ENCODE measurements at regions not wholly inside any gene's neighbourhood (a gene's known extent, or its start where the extent isn't known, plus 50 kb on each side); places are given as distances from the start of the nearest gene placed in this dataset.

DNA sequence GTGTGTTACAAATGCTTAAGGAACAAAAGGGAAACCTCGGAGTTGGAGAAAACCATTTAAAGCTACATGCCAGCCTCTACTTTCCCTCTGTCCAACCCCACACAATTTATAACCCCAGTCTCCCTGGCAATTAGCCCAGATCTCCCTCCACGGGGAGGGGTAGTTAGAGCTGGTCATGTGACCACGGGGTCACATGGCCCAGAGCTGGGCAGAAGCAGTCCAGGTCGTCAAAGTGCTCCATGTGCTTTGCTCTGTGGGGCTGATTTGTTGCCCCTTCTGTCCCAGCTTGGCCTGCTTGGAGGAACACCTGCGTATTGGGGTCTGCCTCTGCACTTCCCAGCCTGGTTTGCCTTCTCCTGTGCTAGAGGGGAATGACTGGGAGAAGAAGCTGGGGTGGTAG, 219.1 kb downstream of the RBM19 start:
- Mint-ChIP-seq H3K36me3 (no peaks in the 10 kb centered on the region), H3K4me1 (no peaks in the 10 kb centered on the region), H3K9me3 (ENCODE audit: low read depth) (no peaks in the 10 kb centered on the region), H3K4me3 (no peak overlapping the region), H3K27me3 (peaks cover 23% of the 10 kb centered on the region), H3K27ac (no peak overlapping the region)
- DNase-seq (no peak), ATAC-seq (no peak)
- CTCF ChIA-PET: no interaction called here

GRCh38 chr12:113744802-113745395, 221.2 kb downstream of the RBM19 start:
- Mint-ChIP-seq H3K27ac (no peak overlapping the region), H3K36me3 (no peaks in the 10 kb centered on the region), H3K9me3 (ENCODE audit: low read depth) (no peaks in the 10 kb centered on the region), H3K4me1 (no peaks in the 10 kb centered on the region), H3K4me3 (no peak overlapping the region), H3K27me3 (peaks cover 23% of the 10 kb centered on the region)
- CTCF ChIA-PET: no interaction called here
- no peak for DNase-seq
- ATAC-seq: no peak

- H3K4me1 Mint-ChIP-seq: no peaks in the 10 kb centered on the region
- H3K4me3 Mint-ChIP-seq: no peak overlapping the region
- no peaks in the 10 kb centered on the region for H3K36me3 Mint-ChIP-seq
- peaks cover 21% of the 10 kb centered on the region for H3K27me3 Mint-ChIP-seq
- CTCF ChIA-PET: no interaction called here
- DNase-seq (no peak), ATAC-seq (no peak)
- H3K27ac Mint-ChIP-seq: no peak overlapping the region
- H3K9me3 Mint-ChIP-seq (ENCODE audit: low read depth): no peaks in the 10 kb centered on the region
Observed at GRCh38 chr12:113742801-113743200, 223.3 kb downstream of the RBM19 start.

GRCh38 chr12:113740699-113741098, 225.4 kb downstream of the RBM19 start:
- no peaks in the 10 kb centered on the region for H3K9me3 Mint-ChIP-seq (ENCODE audit: low read depth)
- no peak overlapping the region for H3K4me3 Mint-ChIP-seq
- no peaks in the 10 kb centered on the region for H3K36me3 Mint-ChIP-seq
- no peaks in the 10 kb centered on the region for H3K4me1 Mint-ChIP-seq
- CTCF ChIA-PET: no interaction called here
- H3K27ac Mint-ChIP-seq: no peak overlapping the region
- peaks cover 11% of the 10 kb centered on the region for H3K27me3 Mint-ChIP-seq
- DNase-seq (no peak), ATAC-seq (no peak)

- Mint-ChIP-seq H3K27ac (no peak overlapping the region), H3K4me1 (peaks cover 2% of the 10 kb centered on the region), H3K36me3 (no peaks in the 10 kb centered on the region), H3K9me3 (ENCODE audit: low read depth) (no peaks in the 10 kb centered on the region), H3K27me3 (peaks cover 15% of the 10 kb centered on the region), H3K4me3 (no peak overlapping the region)
- ATAC-seq (no peak), DNase-seq (no peak)
- CTCF ChIA-PET: no interaction called here
Observed at GRCh38 chr12:113735131-113735530, 231.0 kb downstream of the RBM19 start.

- Mint-ChIP-seq H3K9me3 (ENCODE audit: low read depth) (no peaks in the 10 kb centered on the region), H3K4me3 (no peak overlapping the region), H3K4me1 (peaks cover 2% of the 10 kb centered on the region), H3K27ac (no peak overlapping the region), H3K27me3 (peaks cover 15% of the 10 kb centered on the region), H3K36me3 (no peaks in the 10 kb centered on the region)
- CTCF ChIA-PET: no interaction called here
- DNase-seq: no peak
- no peak for ATAC-seq
Observed at GRCh38 chr12:113734503-113734902, 231.6 kb downstream of the RBM19 start.

DNA sequence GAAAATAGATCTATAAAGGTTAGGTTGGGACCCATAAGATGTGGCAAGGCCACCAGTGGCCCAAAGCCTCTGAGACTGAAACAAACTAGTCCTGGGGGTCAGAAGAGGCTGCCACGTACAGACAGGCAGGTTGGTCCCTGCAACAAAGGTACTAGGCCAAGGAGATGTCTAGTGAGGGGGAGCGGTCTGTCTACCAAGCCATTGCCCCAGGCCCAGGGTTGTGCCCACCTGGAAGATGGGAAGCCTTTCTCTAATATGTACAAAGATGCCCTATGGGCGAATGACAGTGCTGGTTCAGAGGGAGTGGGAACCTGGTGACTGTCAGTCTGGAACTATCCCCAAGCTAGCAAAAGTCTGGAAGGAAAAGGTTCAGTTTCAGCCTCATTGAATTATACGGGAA, 233.2 kb downstream of the RBM19 start:
- H3K9me3 Mint-ChIP-seq (ENCODE audit: low read depth): no peaks in the 10 kb centered on the region
- DNase-seq (no peak), ATAC-seq (no peak)
- H3K27me3 Mint-ChIP-seq: peaks cover 10% of the 10 kb centered on the region
- CTCF ChIA-PET: no interaction called here
- no peak overlapping the region for H3K4me3 Mint-ChIP-seq
- peaks cover 2% of the 10 kb centered on the region for H3K4me1 Mint-ChIP-seq
- no peak overlapping the region for H3K27ac Mint-ChIP-seq
- H3K36me3 Mint-ChIP-seq: no peaks in the 10 kb centered on the region

DNA sequence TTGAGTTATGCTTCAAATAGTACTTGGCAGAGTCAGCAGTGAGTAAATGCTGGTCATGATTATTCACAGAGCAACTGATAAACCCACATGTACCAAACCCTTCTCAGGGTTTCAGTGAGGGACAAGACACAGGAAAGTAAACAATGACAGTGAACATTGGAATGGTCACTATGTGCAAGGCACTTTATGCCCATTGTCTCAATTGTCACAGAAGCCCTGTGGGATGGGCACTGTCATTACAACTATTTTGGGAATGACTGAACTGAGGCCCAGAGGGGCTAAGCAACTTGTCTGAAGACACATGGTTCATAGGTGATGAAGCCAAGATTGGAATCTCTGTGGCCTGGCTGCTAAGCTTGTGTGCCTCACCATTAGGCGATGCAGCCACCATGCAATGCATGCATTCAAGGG, 238.5 kb downstream of the RBM19 start:
- DNase-seq: no peak
- Mint-ChIP-seq H3K27me3 (peaks cover 3% of the 10 kb centered on the region), H3K36me3 (no peaks in the 10 kb centered on the region), H3K9me3 (ENCODE audit: low read depth) (peaks cover 2% of the 10 kb centered on the region), H3K27ac (no peak overlapping the region), H3K4me3 (no peak overlapping the region), H3K4me1 (no peaks in the 10 kb centered on the region)
- ATAC-seq: no peak
- CTCF ChIA-PET: no interaction called here

GRCh38 chr12:113726254-113726819, 239.8 kb downstream of the RBM19 start:
- Mint-ChIP-seq H3K27me3 (no peaks in the 10 kb centered on the region), H3K36me3 (no peaks in the 10 kb centered on the region), H3K4me3 (no peak overlapping the region), H3K27ac (no peak overlapping the region), H3K9me3 (ENCODE audit: low read depth) (peaks cover 2% of the 10 kb centered on the region), H3K4me1 (no peaks in the 10 kb centered on the region)
- ATAC-seq (no peak), DNase-seq (no peak)
- CTCF ChIA-PET: no interaction called here

DNA sequence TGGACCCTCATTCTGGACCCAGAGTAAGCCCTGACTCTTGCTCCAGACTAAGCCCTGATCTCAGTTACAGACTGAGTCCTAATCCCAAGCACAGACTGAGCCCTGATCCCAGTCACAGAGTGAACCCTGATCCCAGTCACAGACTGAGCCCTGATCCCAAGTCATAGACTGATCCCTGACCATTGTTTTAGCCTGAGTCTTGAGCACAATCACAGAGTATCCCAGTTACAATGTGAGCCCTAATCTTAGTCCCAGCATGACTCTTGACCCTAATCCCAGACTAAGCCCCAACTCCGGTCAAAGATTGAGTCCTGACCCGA, 240.6 kb downstream of the RBM19 start:
- Mint-ChIP-seq H3K9me3 (ENCODE audit: low read depth) (peaks cover 2% of the 10 kb centered on the region), H3K4me1 (no peaks in the 10 kb centered on the region), H3K36me3 (no peaks in the 10 kb centered on the region), H3K4me3 (no peak overlapping the region), H3K27ac (no peak overlapping the region), H3K27me3 (no peaks in the 10 kb centered on the region)
- ATAC-seq (no peak), DNase-seq (no peak)
- CTCF ChIA-PET: no interaction called here

DNA sequence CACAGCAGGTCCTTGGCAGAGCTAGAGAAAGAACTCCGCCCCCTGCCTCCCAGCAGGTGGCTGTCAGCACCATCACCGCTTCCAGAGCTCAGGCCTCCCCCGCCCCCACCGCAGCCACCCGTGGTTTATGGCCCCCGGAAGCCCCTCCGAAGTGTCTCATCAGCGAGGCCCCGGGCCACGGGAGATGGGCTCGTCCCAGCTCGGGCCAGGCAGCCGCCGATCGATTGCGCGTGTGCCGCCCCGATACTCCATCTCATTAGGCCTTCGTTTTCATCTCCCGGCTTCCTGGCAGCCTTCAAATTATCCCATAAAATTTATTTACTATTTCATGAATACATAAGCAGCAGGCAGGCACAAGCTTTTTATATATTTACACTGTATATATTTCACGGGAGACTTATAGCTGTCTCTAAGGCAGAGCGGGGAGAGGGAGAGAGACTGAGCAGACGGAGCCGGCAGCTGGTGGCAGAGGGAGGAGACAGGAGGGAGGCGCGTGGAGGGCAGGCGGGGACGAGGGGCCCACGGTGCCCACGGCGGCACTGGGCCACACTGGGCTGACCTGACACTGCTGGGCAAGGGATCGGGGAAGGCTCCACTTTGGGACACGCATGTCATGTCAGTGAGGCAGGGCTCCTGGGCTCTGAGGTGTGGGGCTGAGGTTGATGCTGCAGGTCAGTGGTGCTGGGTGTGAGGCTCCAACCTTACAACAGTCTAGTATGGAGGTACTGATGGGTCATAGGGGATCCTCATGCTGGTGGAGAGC, 241.2 kb downstream of the RBM19 start:
- DNase-seq: no peak
- Mint-ChIP-seq H3K36me3 (no peaks in the 10 kb centered on the region), H3K9me3 (ENCODE audit: low read depth) (peaks cover 2% of the 10 kb centered on the region), H3K4me3 (no peak overlapping the region), H3K27me3 (no peaks in the 10 kb centered on the region), H3K4me1 (no peaks in the 10 kb centered on the region), H3K27ac (no peak overlapping the region)
- no peak for ATAC-seq
- CTCF ChIA-PET: no interaction called here

DNA sequence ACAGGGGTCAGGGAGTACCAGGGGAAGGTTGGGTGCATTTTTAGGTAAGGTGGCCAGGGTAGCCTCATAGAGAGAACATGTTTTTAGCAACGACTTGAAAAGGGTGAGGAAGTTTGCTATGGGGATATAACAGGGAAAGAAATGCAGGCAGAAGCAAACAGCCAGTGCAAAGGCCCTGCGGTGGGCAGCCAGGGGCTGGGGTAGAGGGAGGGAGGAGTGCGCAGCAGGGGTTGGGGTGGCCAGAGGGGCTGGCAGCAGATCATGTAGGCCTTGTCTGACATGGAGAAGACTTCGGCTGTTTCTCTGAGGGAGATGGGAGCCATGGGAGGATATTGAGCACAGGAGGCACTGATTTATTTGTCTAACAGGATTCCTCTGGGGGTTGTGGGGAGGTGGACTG, 242.5 kb downstream of the RBM19 start:
- CTCF ChIA-PET: no interaction called here
- H3K27me3 Mint-ChIP-seq: no peaks in the 10 kb centered on the region
- DNase-seq (no peak), ATAC-seq (no peak)
- no peaks in the 10 kb centered on the region for H3K36me3 Mint-ChIP-seq
- no peak overlapping the region for H3K4me3 Mint-ChIP-seq
- no peaks in the 10 kb centered on the region for H3K4me1 Mint-ChIP-seq
- H3K27ac Mint-ChIP-seq: no peak overlapping the region
- peaks cover 2% of the 10 kb centered on the region for H3K9me3 Mint-ChIP-seq (ENCODE audit: low read depth)

GRCh38 chr12:113722747-113723146, 243.4 kb downstream of the RBM19 start:
- H3K4me3 Mint-ChIP-seq: no peak overlapping the region

GRCh38 chr12:113720629-113721028, 245.5 kb downstream of the RBM19 start:
- DNase-seq (no peak), ATAC-seq (no peak)
- no peaks in the 10 kb centered on the region for H3K4me1 Mint-ChIP-seq
- H3K36me3 Mint-ChIP-seq: no peaks in the 10 kb centered on the region
- no peaks in the 10 kb centered on the region for H3K9me3 Mint-ChIP-seq (ENCODE audit: low read depth)
- H3K27ac Mint-ChIP-seq: no peak overlapping the region
- H3K4me3 Mint-ChIP-seq: no peak overlapping the region
- H3K27me3 Mint-ChIP-seq: no peaks in the 10 kb centered on the region
- CTCF ChIA-PET: no interaction called here

More at GRCh38 chr12:113722747-113723146, 243.4 kb downstream of the RBM19 start:
- Mint-ChIP-seq H3K9me3 (ENCODE audit: low read depth) (peaks cover 2% of the 10 kb centered on the region), H3K36me3 (no peaks in the 10 kb centered on the region), H3K27me3 (no peaks in the 10 kb centered on the region), H3K27ac (no peak overlapping the region), H3K4me1 (no peaks in the 10 kb centered on the region)
- ATAC-seq: no peak
- DNase-seq: no peak
- CTCF ChIA-PET: no interaction called here
